AG10803 (cell line): ENCODE measurements at regions not wholly inside any gene's neighbourhood (a gene's known extent, or its start where the extent isn't known, plus 50 kb on each side); places are given as distances from the start of the nearest gene placed in this dataset.

Experiments used
- DNase-seq: peaks from one replicate; pipeline ENCODE4 v3.0.0; 2010; ENCODE audit warnings: low read depth
- H3K4me3 ChIP-seq: 2 replicates; pipeline ENCODE4 v1.5.1; 2011; ENCODE audit warnings: mild to moderate bottlenecking, low read length, control low read depth
- TF ChIP-seq, protein P1 (sequence below): conservative IDR thresholded peaks from 2 replicates; pipeline ENCODE4 v1.5.1; 2011; ENCODE audit warnings: mild to moderate bottlenecking, low read length, control low read depth, inconsistent platforms

DNA sequence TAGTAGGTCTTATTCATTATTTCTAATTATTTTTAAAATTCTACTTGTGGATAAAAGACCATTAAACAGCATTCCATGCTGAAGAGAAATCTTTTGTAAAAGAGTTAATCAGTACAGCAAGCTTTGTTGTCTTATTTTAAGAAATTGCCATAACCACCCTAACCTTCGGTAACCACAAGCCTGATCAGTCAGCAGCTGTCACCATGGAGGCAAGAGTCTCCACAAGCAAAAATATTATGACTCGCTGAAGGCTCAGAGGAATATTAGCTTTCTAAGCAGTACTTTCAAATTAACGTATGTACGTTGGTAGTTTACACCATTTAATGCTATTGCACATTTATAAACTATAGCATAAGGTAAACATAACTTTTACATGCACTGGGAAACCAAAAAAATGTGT is 650.5 kb upstream of the LINC00305 start:
- TF ChIP-seq, protein P1, sequence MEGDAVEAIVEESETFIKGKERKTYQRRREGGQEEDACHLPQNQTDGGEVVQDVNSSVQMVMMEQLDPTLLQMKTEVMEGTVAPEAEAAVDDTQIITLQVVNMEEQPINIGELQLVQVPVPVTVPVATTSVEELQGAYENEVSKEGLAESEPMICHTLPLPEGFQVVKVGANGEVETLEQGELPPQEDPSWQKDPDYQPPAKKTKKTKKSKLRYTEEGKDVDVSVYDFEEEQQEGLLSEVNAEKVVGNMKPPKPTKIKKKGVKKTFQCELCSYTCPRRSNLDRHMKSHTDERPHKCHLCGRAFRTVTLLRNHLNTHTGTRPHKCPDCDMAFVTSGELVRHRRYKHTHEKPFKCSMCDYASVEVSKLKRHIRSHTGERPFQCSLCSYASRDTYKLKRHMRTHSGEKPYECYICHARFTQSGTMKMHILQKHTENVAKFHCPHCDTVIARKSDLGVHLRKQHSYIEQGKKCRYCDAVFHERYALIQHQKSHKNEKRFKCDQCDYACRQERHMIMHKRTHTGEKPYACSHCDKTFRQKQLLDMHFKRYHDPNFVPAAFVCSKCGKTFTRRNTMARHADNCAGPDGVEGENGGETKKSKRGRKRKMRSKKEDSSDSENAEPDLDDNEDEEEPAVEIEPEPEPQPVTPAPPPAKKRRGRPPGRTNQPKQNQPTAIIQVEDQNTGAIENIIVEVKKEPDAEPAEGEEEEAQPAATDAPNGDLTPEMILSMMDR = no peak
- DNase-seq = no peak
- no peak overlapping the region for H3K4me3 ChIP-seq

DNA sequence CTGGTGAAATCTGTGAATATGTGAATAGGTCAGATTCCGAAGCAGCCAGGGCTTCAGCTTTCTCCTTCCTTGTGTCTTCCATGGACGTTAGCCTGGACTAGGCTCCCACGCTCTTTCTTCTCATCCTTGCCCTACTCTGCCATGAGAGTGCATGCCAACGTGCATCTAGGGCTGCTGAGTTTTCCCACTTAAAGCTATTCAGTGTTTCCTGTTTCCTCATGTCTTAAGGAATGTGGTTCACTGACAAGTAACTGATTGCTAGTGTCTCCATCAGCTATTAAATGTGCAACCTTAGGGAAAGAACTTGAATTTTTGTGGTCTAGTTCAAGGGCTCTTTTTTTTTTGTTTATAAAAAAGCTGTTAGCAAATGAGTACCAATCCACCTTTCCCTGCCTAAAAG is 642.3 kb upstream of the LINC00305 start:
- TF ChIP-seq, protein P1 = no peak
- H3K4me3 ChIP-seq = no peak overlapping the region
- DNase-seq = no peak

GRCh38 chr18:64785686-64786085 is 636.8 kb upstream of the LINC00305 start:
- TF ChIP-seq, protein P1 = no peak
- DNase-seq = no peak
- no peak overlapping the region for H3K4me3 ChIP-seq

DNA sequence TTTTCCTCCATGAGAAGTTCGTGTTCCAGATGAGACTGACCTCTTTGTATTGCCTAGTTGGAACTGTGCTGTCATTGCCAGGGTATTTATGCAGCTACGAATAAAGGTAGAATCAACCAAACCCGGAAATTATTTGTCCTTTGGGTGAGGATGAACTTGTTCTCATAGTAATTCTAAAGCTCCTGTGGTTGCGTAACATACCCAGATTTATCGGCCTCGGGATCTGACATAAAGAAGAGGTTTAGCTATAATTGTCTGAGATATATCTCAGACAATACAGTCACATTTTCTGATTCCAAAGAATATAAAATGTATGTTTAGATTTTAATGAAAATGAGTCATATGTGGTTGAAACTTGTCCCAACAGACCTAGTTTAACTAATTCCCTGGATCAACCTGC is 628.7 kb upstream of the LINC00305 start:
- no peak overlapping the region for H3K4me3 ChIP-seq
- no peak for DNase-seq
- TF ChIP-seq, protein P1 = no peak

DNA sequence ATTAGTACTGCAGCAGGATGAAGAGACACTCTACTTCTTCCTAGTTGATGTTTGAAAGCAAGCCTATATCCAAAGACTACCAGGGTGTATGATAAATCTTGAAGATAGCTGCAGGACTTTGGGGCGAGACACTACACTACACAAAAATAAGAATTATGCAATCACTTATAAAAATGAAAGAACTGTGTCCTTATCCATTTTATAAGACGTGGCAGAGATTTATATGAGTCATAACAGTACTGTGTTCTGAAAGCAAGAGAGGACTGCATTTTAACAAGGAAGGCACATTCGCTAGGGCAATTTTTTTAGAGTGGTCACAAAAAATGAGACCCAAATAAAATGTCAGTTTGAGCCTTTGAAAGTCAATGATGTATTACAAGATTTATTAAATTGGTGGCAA is 617.0 kb upstream of the LINC00305 start:
- DNase-seq = no peak
- no peak overlapping the region for H3K4me3 ChIP-seq
- TF ChIP-seq, protein P1 = no peak

DNA sequence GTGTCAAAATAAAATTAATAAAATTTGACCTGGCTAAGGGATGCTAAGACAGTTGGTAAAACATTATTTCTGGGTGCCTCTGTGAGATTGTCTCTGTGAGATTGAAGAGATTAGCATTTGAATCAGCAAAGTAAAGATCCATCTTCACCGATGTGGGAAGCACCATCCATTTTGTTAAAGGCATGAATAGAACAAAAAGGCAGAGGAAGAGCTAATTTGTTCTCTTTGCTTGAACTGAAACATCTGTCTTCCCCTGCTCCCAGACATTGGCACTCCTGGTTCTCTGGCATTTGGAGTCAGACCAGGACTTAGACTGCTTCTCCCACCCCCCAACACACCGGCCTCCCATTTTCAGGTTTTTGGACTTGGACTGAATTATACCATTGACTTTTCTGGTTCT is 603.8 kb upstream of the LINC00305 start:
- no peak overlapping the region for H3K4me3 ChIP-seq
- no peak for DNase-seq
- TF ChIP-seq, protein P1 = no peak

DNA sequence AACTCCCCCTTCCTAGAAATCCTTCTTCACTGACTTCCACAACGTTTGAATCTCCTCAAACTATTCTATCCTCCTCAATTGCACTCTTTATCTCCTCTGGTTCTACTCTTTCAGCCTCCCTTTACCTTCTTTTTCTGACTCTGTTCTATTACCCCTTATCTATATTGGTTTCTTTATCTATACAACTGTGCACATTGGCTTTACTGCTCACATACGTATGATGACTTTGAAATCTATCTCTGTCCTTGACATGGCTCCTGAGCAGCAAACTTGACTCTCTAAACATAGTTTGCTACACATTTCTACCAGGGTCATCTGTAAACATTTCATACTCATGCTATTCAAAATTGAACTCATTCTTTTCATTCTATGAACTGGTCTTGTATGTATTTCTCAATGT is 601.0 kb upstream of the LINC00305 start:
- no peak overlapping the region for H3K4me3 ChIP-seq
- TF ChIP-seq, protein P1 = no peak
- no peak for DNase-seq
